ENCODE measurements at regions not wholly inside any gene's neighbourhood (a gene's known extent, or its start where the extent isn't known, plus 50 kb on each side); places are given as distances from the start of the nearest gene placed in this dataset.
A peak's percentile ranks its signal among the peaks of the same experiment; 100 is the strongest.

DNA sequence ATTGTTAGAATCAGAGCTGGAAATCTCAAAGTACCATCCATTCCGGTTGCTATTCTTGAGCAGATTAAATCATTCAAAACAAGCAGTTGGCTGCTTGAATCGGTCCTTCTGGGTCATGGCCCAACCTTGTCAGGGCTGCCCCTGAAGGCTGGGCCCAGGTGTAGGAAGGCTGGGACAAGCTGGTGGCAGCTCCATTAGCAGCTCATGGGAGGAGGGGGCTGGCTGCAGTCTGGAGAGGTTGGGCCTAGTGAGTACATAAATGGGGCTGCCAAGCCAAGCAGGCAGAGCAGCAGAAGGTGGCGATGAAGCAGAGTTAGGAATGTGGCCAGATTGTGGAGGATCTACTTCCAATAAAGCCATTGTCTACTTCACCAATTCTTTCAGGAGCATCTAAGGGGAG is 81.4 kb downstream of the ADCYAP1 start:
- peaks cover 9% of the 10 kb centered on the region for H3K4me1 ChIP-seq (ENCODE audit: insufficient read depth, poor library complexity, severe bottlenecking)
- no peak for DNase-seq (ENCODE audit: low spot score)
- no peak overlapping the region for H3K4me3 ChIP-seq (ENCODE audit: severe bottlenecking)

DNA sequence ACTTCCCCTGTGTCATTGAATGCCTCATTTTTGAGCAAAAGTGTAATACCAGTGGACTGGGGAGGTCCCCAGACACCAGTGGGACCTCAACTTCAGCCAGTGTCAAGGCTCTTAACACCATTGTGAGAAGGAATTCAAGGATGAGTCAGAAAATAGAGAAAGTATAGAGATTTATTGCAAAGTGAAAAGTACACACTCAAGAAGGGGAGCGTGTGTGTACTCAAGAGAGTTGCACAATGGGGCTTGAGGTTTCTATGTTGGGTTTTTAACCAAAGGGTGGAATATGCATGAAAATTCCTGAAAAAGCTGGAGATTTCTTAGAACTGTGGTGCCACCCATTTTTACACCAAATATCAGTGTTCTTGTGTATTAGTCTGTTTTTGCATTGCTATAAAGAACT is 81.9 kb downstream of the ADCYAP1 start:
- DNase-seq (ENCODE audit: low spot score) (no peak), ATAC-seq (ENCODE audit: low read depth) (no peak)
- Histone ChIP-seq H3K36me3 (ENCODE audit: low read depth) (no peaks in the 10 kb centered on the region), H3K27ac (ENCODE audit: poor library complexity, severe bottlenecking) (peak overlapping the region; percentile 53), H3K27me3 (ENCODE audit: insufficient read depth, poor library complexity, severe bottlenecking) (no peaks in the 10 kb centered on the region), H3K4me1 (ENCODE audit: insufficient read depth, poor library complexity, severe bottlenecking) (peaks cover 9% of the 10 kb centered on the region), H3K9me3 (ENCODE audit: severe bottlenecking) (peaks cover 2% of the 10 kb centered on the region), H3K4me3 (ENCODE audit: severe bottlenecking) (no peak overlapping the region)
- TF ChIP-seq, protein P1, sequence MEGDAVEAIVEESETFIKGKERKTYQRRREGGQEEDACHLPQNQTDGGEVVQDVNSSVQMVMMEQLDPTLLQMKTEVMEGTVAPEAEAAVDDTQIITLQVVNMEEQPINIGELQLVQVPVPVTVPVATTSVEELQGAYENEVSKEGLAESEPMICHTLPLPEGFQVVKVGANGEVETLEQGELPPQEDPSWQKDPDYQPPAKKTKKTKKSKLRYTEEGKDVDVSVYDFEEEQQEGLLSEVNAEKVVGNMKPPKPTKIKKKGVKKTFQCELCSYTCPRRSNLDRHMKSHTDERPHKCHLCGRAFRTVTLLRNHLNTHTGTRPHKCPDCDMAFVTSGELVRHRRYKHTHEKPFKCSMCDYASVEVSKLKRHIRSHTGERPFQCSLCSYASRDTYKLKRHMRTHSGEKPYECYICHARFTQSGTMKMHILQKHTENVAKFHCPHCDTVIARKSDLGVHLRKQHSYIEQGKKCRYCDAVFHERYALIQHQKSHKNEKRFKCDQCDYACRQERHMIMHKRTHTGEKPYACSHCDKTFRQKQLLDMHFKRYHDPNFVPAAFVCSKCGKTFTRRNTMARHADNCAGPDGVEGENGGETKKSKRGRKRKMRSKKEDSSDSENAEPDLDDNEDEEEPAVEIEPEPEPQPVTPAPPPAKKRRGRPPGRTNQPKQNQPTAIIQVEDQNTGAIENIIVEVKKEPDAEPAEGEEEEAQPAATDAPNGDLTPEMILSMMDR (IDR thresholded peaks at IDR 0.05; ENCODE audit: poor library complexity, severe bottlenecking): no peak

More for the DNA sequence above, 81.4 kb downstream of the ADCYAP1 start:
- peaks cover 2% of the 10 kb centered on the region for H3K9me3 ChIP-seq (ENCODE audit: severe bottlenecking)
- no peak overlapping the region for H3K27ac ChIP-seq (ENCODE audit: poor library complexity, severe bottlenecking)
- no peaks in the 10 kb centered on the region for H3K27me3 ChIP-seq (ENCODE audit: insufficient read depth, poor library complexity, severe bottlenecking)
- TF ChIP-seq, protein P1 (IDR thresholded peaks at IDR 0.05; ENCODE audit: poor library complexity, severe bottlenecking): no peak
- no peak for ATAC-seq (ENCODE audit: low read depth)
- H3K36me3 ChIP-seq (ENCODE audit: low read depth): no peaks in the 10 kb centered on the region

DNA sequence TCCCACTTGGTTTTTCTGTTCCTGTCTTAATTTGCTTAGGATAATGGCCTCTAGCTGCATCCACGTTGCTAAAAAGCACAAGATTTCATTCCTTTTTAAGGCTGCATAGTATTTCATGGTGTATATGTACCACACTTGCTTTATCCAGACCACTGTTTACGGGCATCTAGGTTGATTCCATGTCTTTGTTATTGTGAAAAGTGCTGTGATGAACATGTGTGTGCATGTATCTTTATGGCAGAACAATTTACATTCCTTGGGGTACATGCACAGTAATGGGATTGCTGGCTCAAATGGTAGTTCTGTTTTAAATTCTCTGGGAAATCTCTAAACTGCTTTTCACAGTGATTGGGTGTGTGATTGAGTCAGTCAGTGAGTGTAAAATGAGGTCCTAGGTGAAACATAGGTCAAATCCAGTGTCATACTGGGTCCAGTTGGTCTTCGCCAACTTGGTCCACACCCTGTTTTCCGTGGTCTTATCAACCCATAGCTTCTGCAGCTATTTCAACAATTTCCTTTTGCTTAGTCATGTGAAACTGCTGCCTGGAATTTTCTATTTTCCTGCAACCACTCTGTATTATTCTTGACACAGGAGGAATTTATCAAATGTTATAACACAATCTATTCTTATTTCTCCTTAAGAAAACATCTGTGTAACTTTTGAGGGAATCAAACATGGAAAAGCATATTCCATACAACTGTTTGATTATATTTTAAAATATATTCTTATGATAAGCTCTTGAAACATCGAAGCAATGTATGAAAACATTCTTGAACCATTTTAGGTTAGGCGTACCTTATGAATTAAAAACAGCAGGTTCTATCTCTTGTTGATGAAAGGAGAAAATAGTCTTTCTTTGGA is 82.9 kb downstream of the ADCYAP1 start:
- H3K4me3 ChIP-seq (ENCODE audit: severe bottlenecking): no peak overlapping the region
- H3K27me3 ChIP-seq (ENCODE audit: insufficient read depth, poor library complexity, severe bottlenecking): no peaks in the 10 kb centered on the region
- peak overlapping the region; percentile 53 for H3K27ac ChIP-seq (ENCODE audit: poor library complexity, severe bottlenecking)
- no peak for DNase-seq (ENCODE audit: low spot score)
- H3K36me3 ChIP-seq (ENCODE audit: low read depth): no peaks in the 10 kb centered on the region
- peak; percentile 76 for ATAC-seq (ENCODE audit: low read depth)
- H3K9me3 ChIP-seq (ENCODE audit: severe bottlenecking): peaks cover 2% of the 10 kb centered on the region
- H3K4me1 ChIP-seq (ENCODE audit: insufficient read depth, poor library complexity, severe bottlenecking): peaks cover 9% of the 10 kb centered on the region
- TF ChIP-seq, protein P1 (IDR thresholded peaks at IDR 0.05; ENCODE audit: poor library complexity, severe bottlenecking): no peak

DNA sequence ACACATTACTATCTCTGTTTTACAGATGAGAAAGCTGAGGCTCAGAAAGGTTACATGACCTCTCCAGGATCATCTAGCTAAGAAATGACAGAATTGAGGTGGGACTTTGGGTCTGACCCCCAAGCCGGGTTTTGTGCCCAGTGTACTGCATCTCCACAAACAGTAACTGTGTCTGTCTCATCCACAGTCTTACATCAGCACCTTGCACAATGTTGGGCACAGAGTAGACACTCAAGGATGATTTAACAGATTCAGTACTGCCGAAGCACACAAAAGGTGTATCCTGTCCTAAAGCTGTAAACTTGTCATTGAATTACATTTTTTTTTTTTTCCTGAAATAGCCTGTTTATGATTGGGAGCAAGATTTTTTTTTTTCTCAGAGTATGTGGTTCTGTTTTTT is 84.8 kb downstream of the ADCYAP1 start:
- DNase-seq (ENCODE audit: low spot score) (no peak), ATAC-seq (ENCODE audit: low read depth) (no peak)
- Histone ChIP-seq H3K27me3 (ENCODE audit: insufficient read depth, poor library complexity, severe bottlenecking) (no peaks in the 10 kb centered on the region), H3K9me3 (ENCODE audit: severe bottlenecking) (peaks cover 2% of the 10 kb centered on the region), H3K36me3 (ENCODE audit: low read depth) (no peaks in the 10 kb centered on the region), H3K27ac (ENCODE audit: poor library complexity, severe bottlenecking) (no peak overlapping the region), H3K4me3 (ENCODE audit: severe bottlenecking) (no peak overlapping the region), H3K4me1 (ENCODE audit: insufficient read depth, poor library complexity, severe bottlenecking) (peaks cover 9% of the 10 kb centered on the region)
- TF ChIP-seq, protein P1 (IDR thresholded peaks at IDR 0.05; ENCODE audit: poor library complexity, severe bottlenecking): no peak

DNA sequence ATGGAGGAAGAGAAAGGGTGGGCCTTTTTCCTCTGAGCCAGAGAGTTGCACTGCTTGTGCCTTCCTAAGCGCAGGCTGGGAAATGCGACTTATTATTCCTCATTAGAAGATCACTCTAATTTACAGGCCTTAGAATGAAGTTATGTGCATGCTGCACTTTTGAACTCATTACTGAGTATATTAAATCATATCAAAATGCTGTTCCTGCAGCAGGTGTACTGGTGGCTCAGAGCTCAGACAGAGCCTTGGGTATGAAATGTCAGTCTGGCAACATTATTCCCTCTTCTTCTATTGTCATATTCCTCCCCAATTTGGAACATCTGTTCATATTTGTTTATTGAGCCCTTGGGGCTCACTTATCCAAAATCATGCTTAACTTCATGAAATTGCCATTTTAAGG is 85.5 kb downstream of the ADCYAP1 start:
- DNase-seq (ENCODE audit: low spot score): no peak
- TF ChIP-seq, protein P1 (IDR thresholded peaks at IDR 0.05; ENCODE audit: poor library complexity, severe bottlenecking): no peak

More for the DNA sequence above, 85.5 kb downstream of the ADCYAP1 start:
- no peak for ATAC-seq (ENCODE audit: low read depth)
- Histone ChIP-seq H3K36me3 (ENCODE audit: low read depth) (no peaks in the 10 kb centered on the region), H3K27ac (ENCODE audit: poor library complexity, severe bottlenecking) (no peak overlapping the region), H3K27me3 (ENCODE audit: insufficient read depth, poor library complexity, severe bottlenecking) (no peaks in the 10 kb centered on the region), H3K9me3 (ENCODE audit: severe bottlenecking) (peaks cover 2% of the 10 kb centered on the region), H3K4me1 (ENCODE audit: insufficient read depth, poor library complexity, severe bottlenecking) (peaks cover 10% of the 10 kb centered on the region), H3K4me3 (ENCODE audit: severe bottlenecking) (no peak overlapping the region)
